H9 (cell line): ENCODE measurements at regions not wholly inside any gene's neighbourhood (a gene's known extent, or its start where the extent isn't known, plus 50 kb on each side); places are given as distances from the start of the nearest gene placed in this dataset.

Source experiments
- DNase-seq: peaks from one replicate; pipeline ENCODE4 v3.0.0-alpha.2; 2017
- H2AFZ ChIP-seq: one replicate; pipeline ENCODE4 v1.6.1; 2013; ENCODE audit warnings: mild to moderate bottlenecking, low read length, control low read depth, moderate library complexity
- H2AK5ac ChIP-seq: 2 replicates; pipeline ENCODE4 v1.6.1; 2013; ENCODE audit warnings: low read length, control low read depth, mixed read lengths; ENCODE audit not compliant: insufficient read length
- H2BK120ac ChIP-seq: one replicate; pipeline ENCODE4 v1.6.1; 2013; ENCODE audit warnings: low read depth, mild to moderate bottlenecking, low read length, control low read depth, inconsistent platforms; ENCODE audit not compliant: poor library complexity, severe bottlenecking
- H2BK12ac ChIP-seq: 2 replicates; pipeline ENCODE4 v1.6.1; 2013; ENCODE audit warnings: low read length, control low read depth, mixed read lengths, low read depth; ENCODE audit not compliant: insufficient read length
- H2BK15ac ChIP-seq: 2 replicates; pipeline ENCODE4 v1.6.1; 2013; ENCODE audit warnings: low read depth, low read length, control low read depth
- H2BK20ac ChIP-seq: one replicate; pipeline ENCODE4 v1.6.1; 2013; ENCODE audit warnings: low read depth, mild to moderate bottlenecking, low read length, control low read depth, inconsistent platforms; ENCODE audit not compliant: poor library complexity, severe bottlenecking
- H2BK5ac ChIP-seq: 2 replicates; pipeline ENCODE4 v1.6.1; 2013; ENCODE audit warnings: low read length, control low read depth, mixed read lengths; ENCODE audit not compliant: insufficient read length
- H3K14ac ChIP-seq: 2 replicates; pipeline ENCODE4 v1.6.1; 2013; ENCODE audit warnings: low read length, control low read depth; ENCODE audit not compliant: insufficient read depth
- H3K18ac ChIP-seq: 2 replicates; pipeline ENCODE4 v1.6.1; 2013; ENCODE audit warnings: low read depth, mild to moderate bottlenecking, mixed read lengths, low read length, control low read depth; ENCODE audit not compliant: insufficient read length
- H3K23ac ChIP-seq: 2 replicates; pipeline ENCODE4 v1.6.1; 2013; ENCODE audit warnings: low read length, control low read depth, mixed read lengths, low read depth; ENCODE audit not compliant: insufficient read length
- H3K23me2 ChIP-seq: 2 replicates; pipeline ENCODE4 v1.6.1; 2013; ENCODE audit warnings: low read depth, mild to moderate bottlenecking, mixed read lengths, low read length, control low read depth; ENCODE audit not compliant: insufficient read length, poor library complexity, severe bottlenecking
- H3K27ac ChIP-seq: 2 replicates; pipeline ENCODE4 v1.5.1; 2013; ENCODE audit warnings: low read length, control low read depth, mixed read lengths, low read depth; ENCODE audit not compliant: insufficient read length
- H3K27me3 ChIP-seq: 2 replicates; pipeline ENCODE4 v1.6.1; 2013; ENCODE audit warnings: low read length, control low read depth, inconsistent platforms; ENCODE audit not compliant: insufficient read depth
- H3K4ac ChIP-seq: 2 replicates; pipeline ENCODE4 v1.6.1; 2013; ENCODE audit warnings: low read depth, mild to moderate bottlenecking, control low read depth, inconsistent platforms, low read length, moderate library complexity
- H3K4me1 ChIP-seq: 2 replicates; pipeline ENCODE4 v1.6.1; 2013; ENCODE audit warnings: low read length, control low read depth, inconsistent platforms; ENCODE audit not compliant: insufficient read depth
- H3K4me2 ChIP-seq: 2 replicates; pipeline ENCODE4 v1.6.1; 2013; ENCODE audit warnings: low read length, control low read depth, mixed read lengths; ENCODE audit not compliant: insufficient read length, insufficient read depth
- H3K56ac ChIP-seq: 2 replicates; pipeline ENCODE4 v1.6.1; 2013; ENCODE audit warnings: low read depth, mild to moderate bottlenecking, mixed read lengths, low read length, control low read depth; ENCODE audit not compliant: insufficient read length
- H3K79me1 ChIP-seq: 2 replicates; pipeline ENCODE4 v1.6.1; 2013; ENCODE audit warnings: low read depth, mild to moderate bottlenecking, moderate library complexity, low read length, control low read depth, inconsistent platforms; ENCODE audit not compliant: insufficient read depth, poor library complexity, severe bottlenecking
- H3K79me2 ChIP-seq: 2 replicates; pipeline ENCODE4 v1.6.1; 2013; ENCODE audit warnings: low read length, control low read depth, inconsistent platforms; ENCODE audit not compliant: insufficient read depth
- H3K9ac ChIP-seq: 2 replicates; pipeline ENCODE4 v1.6.1; 2013; ENCODE audit warnings: low read length, control low read depth, mixed read lengths; ENCODE audit not compliant: insufficient read length; ENCODE audit errors: extremely low read depth
- H3K9me3 ChIP-seq: one replicate; pipeline ENCODE4 v1.6.1; 2013; ENCODE audit warnings: low read depth, low read length, inconsistent platforms; ENCODE audit not compliant: control insufficient read depth
- H3T11ph ChIP-seq: one replicate; pipeline ENCODE4 v1.6.1; 2013; ENCODE audit warnings: mild to moderate bottlenecking, low read length, control low read depth, inconsistent platforms
- H4K20me1 ChIP-seq: one replicate; pipeline ENCODE4 v1.6.1; 2013; ENCODE audit not compliant: control insufficient read depth, insufficient read length, insufficient read depth
- H4K5ac ChIP-seq: 2 replicates; pipeline ENCODE4 v1.6.1; 2013; ENCODE audit warnings: low read depth, mild to moderate bottlenecking, mixed read lengths, low read length, control low read depth; ENCODE audit not compliant: insufficient read length
- H4K8ac ChIP-seq: replicated peaks from 2 replicates; pipeline ENCODE4 v1.6.1; 2013; ENCODE audit warnings: low read length, control low read depth, mixed read lengths, low read depth; ENCODE audit not compliant: insufficient read length
- H4K91ac ChIP-seq: 2 replicates; pipeline ENCODE4 v1.6.1; 2013; ENCODE audit warnings: low read depth, mild to moderate bottlenecking, moderate library complexity, mixed read lengths, low read length, control low read depth; ENCODE audit not compliant: insufficient read length
- H3K27ac Mint-ChIP-seq, 3 experiments: 2 replicates in 2 of 3; 3 replicates in 1 of 3; pipeline ENCODE4 v1.8.0; 2020 to 2021; ENCODE audit warnings: mixed read lengths in 3 of 3, mild to moderate bottlenecking in 1 of 3, moderate library complexity in 1 of 3
- H3K27me3 Mint-ChIP-seq: 2 replicates; pipeline ENCODE4 v1.8.0; 2021; ENCODE audit warnings: low read depth, mild to moderate bottlenecking, moderate library complexity, mixed read lengths
- H3K36me3 Mint-ChIP-seq, 3 experiments: 2 replicates in 2 of 3; 3 replicates in 1 of 3; pipeline ENCODE4 v1.8.0; 2020 to 2021; ENCODE audit warnings: low read depth in 3 of 3, mixed read lengths in 3 of 3; ENCODE audit not compliant: insufficient read depth in 1 of 3
- H3K4me1 Mint-ChIP-seq, 2 experiments: 2 replicates each; pipeline ENCODE4 v1.8.0; 2020; ENCODE audit warnings: mixed read lengths in 2 of 2
- H3K4me3 Mint-ChIP-seq, 2 experiments: 2 replicates in 1 of 2; 3 replicates in 1 of 2; pipeline ENCODE4 v1.8.0; 2020 to 2021; ENCODE audit warnings: mild to moderate bottlenecking in 2 of 2, mixed read lengths in 2 of 2, moderate library complexity in 1 of 2
- H3K9me3 Mint-ChIP-seq, 2 experiments: 2 replicates in 1 of 2; 3 replicates in 1 of 2; pipeline ENCODE4 v1.8.0; 2020; ENCODE audit warnings: mild to moderate bottlenecking in 2 of 2, mixed read lengths in 2 of 2, moderate library complexity in 1 of 2
- WGBS: extraction: QIAGEN DNeasy Blood & Tissue Kit; methylation state at CpG from one replicate; pipeline ENCODE4 v1.1.7; 2013; ENCODE audit warnings: missing lambda C conversion rate, low lambda C conversion rate, mixed read lengths; ENCODE audit not compliant: insufficient read length; ENCODE audit errors: extremely low coverage; 5-methylcytosine and 5-hydroxymethylcytosine counted together
- TF ChIP-seq, protein P1 (sequence below): fragments of 200-600 bp; sonication (generic); conservative IDR thresholded peaks from 3 replicates; pipeline ENCODE4 v1.8.0; 2021; ENCODE audit warnings: antibody characterized with exemption, mild to moderate bottlenecking

DNA sequence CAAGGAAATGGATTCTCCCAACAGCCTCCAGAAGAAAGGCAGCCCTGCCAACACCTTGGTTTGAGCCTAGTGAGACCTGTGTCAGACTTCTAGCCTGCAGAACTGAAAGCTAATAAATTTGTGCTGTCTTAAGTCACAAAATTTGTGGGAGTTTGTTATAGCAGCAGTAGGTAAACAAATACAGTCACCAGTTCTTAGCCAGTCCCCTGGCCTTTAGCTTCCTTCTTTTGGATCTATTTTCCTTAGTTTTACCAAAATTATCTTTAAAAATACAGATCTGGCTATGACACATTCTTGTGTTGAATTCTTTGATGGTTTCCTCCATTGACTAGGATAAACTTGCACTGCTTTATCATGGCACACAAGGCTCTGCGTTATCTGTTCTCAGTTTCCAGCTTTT is 697.9 kb upstream of the FANCL start:
- Histone ChIP-seq H3T11ph (no peak overlapping the region), H3K27ac (no peak overlapping the region), H3K56ac (no peak overlapping the region), H2AFZ (no peak overlapping the region), H3K4me1 (no peaks in the 10 kb centered on the region), H3K23me2 (no peaks in the 10 kb centered on the region), H3K4ac (no peak overlapping the region), H2BK20ac (no peak overlapping the region), H4K5ac (no peak overlapping the region), H2AK5ac (no peak overlapping the region), H2BK120ac (no peak overlapping the region), H2BK12ac (no peak overlapping the region), H4K91ac (no peak overlapping the region), H4K8ac (no peak overlapping the region), H2BK5ac (no peak overlapping the region), H2BK15ac (no peak overlapping the region), H3K9me3 (no peaks in the 10 kb centered on the region), H3K27me3 (no peaks in the 10 kb centered on the region), H3K4me2 (no peak overlapping the region), H3K23ac (no peak overlapping the region), H3K9ac (no peak overlapping the region), H3K14ac (no peak overlapping the region), H3K79me2 (no peaks in the 10 kb centered on the region), H4K20me1 (no peaks in the 10 kb centered on the region), H3K79me1 (no peaks in the 10 kb centered on the region), H3K18ac (no peak overlapping the region)
- DNase-seq, result no peak
- H3K27ac Mint-ChIP-seq, result no peak overlapping the region
- no peak overlapping the region for H3K4me3 Mint-ChIP-seq
- no peaks in the 10 kb centered on the region for H3K27me3 Mint-ChIP-seq
- TF ChIP-seq, protein P1, sequence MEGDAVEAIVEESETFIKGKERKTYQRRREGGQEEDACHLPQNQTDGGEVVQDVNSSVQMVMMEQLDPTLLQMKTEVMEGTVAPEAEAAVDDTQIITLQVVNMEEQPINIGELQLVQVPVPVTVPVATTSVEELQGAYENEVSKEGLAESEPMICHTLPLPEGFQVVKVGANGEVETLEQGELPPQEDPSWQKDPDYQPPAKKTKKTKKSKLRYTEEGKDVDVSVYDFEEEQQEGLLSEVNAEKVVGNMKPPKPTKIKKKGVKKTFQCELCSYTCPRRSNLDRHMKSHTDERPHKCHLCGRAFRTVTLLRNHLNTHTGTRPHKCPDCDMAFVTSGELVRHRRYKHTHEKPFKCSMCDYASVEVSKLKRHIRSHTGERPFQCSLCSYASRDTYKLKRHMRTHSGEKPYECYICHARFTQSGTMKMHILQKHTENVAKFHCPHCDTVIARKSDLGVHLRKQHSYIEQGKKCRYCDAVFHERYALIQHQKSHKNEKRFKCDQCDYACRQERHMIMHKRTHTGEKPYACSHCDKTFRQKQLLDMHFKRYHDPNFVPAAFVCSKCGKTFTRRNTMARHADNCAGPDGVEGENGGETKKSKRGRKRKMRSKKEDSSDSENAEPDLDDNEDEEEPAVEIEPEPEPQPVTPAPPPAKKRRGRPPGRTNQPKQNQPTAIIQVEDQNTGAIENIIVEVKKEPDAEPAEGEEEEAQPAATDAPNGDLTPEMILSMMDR, result no peak
- WGBS, result no CpG with 5 or more reads among the region's 1 CpG
- H3K9me3 Mint-ChIP-seq, result peaks cover 21 to 23% of the 10 kb centered on the region in 2 experiments
- peaks cover 13 to 22% (median 22%) of the 10 kb centered on the region in 3 experiments for H3K36me3 Mint-ChIP-seq
- H3K4me1 Mint-ChIP-seq, result peaks cover 10 to 11% of the 10 kb centered on the region in 2 experiments
